IMR-90 (cell line): ENCODE measurements at regions not wholly inside any gene's neighbourhood (a gene's known extent, or its start where the extent isn't known, plus 50 kb on each side); places are given as distances from the start of the nearest gene placed in this dataset.

Experiments used
- ATAC-seq: fragments of 200-7000 bp; cut with Tn5 transposase; 2 replicates; pipeline ENCODE4 v1.9.1; 2020; ENCODE audit warnings: low read depth, mild to moderate bottlenecking, moderate library complexity
- BruUV-seq: library from RNA; stranded (reverse); fragments of 400-500 nt; replicated peaks from 2 replicates; lab custom pipeline; 2021; lab: Mats Ljungman, UMichigan
- CTCF ChIA-PET: fragments of 300-600 bp; formaldehyde crosslinking; extraction: SDS; loops from one replicate; lab custom pipeline; 2021; ENCODE audit warnings: antibody characterized with exemption; lab: Yijun Ruan, JAX
- POLR2A ChIA-PET: fragments of 300-600 bp; sonication (Branson Sonifier 250); formaldehyde crosslinking; loops from one replicate; lab custom pipeline; 2022; ENCODE audit warnings: antibody characterized with exemption; ENCODE audit not compliant: unreplicated experiment; lab: Charles Lee
- DNase-seq: peaks from one replicate; pipeline ENCODE4 v3.0.0; 2013
- H2AFZ ChIP-seq: replicated peaks from 2 replicates; pipeline ENCODE3; 2013; ENCODE audit warnings: low read length, mild to moderate bottlenecking; ENCODE audit not compliant: poor library complexity
- H2AK5ac ChIP-seq: 2 replicates; pipeline ENCODE4 v1.6.1; 2013; ENCODE audit warnings: low read depth, low read length, inconsistent platforms
- H2AK9ac ChIP-seq: replicated peaks from 2 replicates; pipeline ENCODE3; 2013; ENCODE audit warnings: mild to moderate bottlenecking, low read depth, low read length, moderate library complexity; ENCODE audit not compliant: poor library complexity
- H2BK120ac ChIP-seq: 2 replicates; pipeline ENCODE4 v1.6.1; 2013; ENCODE audit warnings: low read depth, low read length, inconsistent platforms
- H2BK15ac ChIP-seq: 3 replicates; pipeline ENCODE4 v1.6.1; 2013; ENCODE audit warnings: low read depth, low read length, inconsistent platforms
- H2BK20ac ChIP-seq: 2 replicates; pipeline ENCODE4 v1.6.1; 2013; ENCODE audit warnings: low read depth, mild to moderate bottlenecking, inconsistent platforms, low read length, moderate library complexity
- H2BK5ac ChIP-seq: 2 replicates; pipeline ENCODE4 v1.6.1; 2013; ENCODE audit warnings: mild to moderate bottlenecking, low read depth, low read length, inconsistent platforms; ENCODE audit not compliant: poor library complexity, severe bottlenecking
- H3K14ac ChIP-seq: replicated peaks from 2 replicates; pipeline ENCODE4 v1.6.1; 2013; ENCODE audit warnings: low read depth, low read length, inconsistent platforms
- H3K18ac ChIP-seq: 2 replicates; pipeline ENCODE4 v1.6.1; 2013; ENCODE audit warnings: low read depth, low read length, control low read depth
- H3K23ac ChIP-seq: 2 replicates; pipeline ENCODE4 v1.6.1; 2013; ENCODE audit warnings: low read depth, low read length, inconsistent platforms
- H3K27ac ChIP-seq: 2 replicates; pipeline ENCODE4 v1.5.1; 2013; ENCODE audit warnings: mild to moderate bottlenecking, control low read depth, low read length; ENCODE audit not compliant: insufficient read depth
- H3K27me3 ChIP-seq: 2 replicates; pipeline ENCODE4 v1.6.1; 2013; ENCODE audit warnings: low read length; ENCODE audit not compliant: control insufficient read depth, insufficient read depth
- H3K36me3 ChIP-seq: 2 replicates; pipeline ENCODE4 v1.6.1; 2013; ENCODE audit warnings: low read length, mixed read lengths; ENCODE audit not compliant: control insufficient read depth, insufficient read depth
- H3K4ac ChIP-seq: 2 replicates; pipeline ENCODE4 v1.6.1; 2013; ENCODE audit warnings: low read depth, low read length, inconsistent platforms
- H3K4me1 ChIP-seq: 2 replicates; pipeline ENCODE4 v1.6.1; 2013; ENCODE audit warnings: low read length, mixed read lengths; ENCODE audit not compliant: control insufficient read depth, insufficient read depth
- H3K4me2 ChIP-seq: 2 replicates; pipeline ENCODE4 v1.6.1; 2013; ENCODE audit warnings: low read depth, mild to moderate bottlenecking, control low read depth, low read length, moderate library complexity
- H3K4me3 ChIP-seq: 2 replicates; pipeline ENCODE4 v1.5.1; 2013; ENCODE audit warnings: low read depth, mild to moderate bottlenecking, control low read depth, low read length, moderate library complexity; ENCODE audit not compliant: insufficient read depth
- H3K56ac ChIP-seq: 2 replicates; pipeline ENCODE4 v1.6.1; 2013; ENCODE audit warnings: low read length, inconsistent platforms; ENCODE audit not compliant: insufficient read depth; ENCODE audit errors: extremely low read depth
- H3K79me1 ChIP-seq, 2 experiments: 2 replicates each; pipeline ENCODE4 v1.6.1; 2013; ENCODE audit warnings: low read length in 2 of 2, inconsistent platforms in 1 of 2, low read depth in 1 of 2
- H3K9ac ChIP-seq: 2 replicates; pipeline ENCODE4 v1.6.1; 2013; ENCODE audit warnings: low read depth, low read length, control low read depth
- H3K9me1 ChIP-seq: 2 replicates; pipeline ENCODE4 v1.6.1; 2013; ENCODE audit warnings: low read length, inconsistent platforms; ENCODE audit not compliant: insufficient read depth
- H3K9me3 ChIP-seq: 2 replicates; pipeline ENCODE4 v1.6.1; 2013; ENCODE audit warnings: low read length; ENCODE audit not compliant: control insufficient read depth, insufficient read depth
- H4K20me1 ChIP-seq: 2 replicates; pipeline ENCODE4 v1.6.1; 2013; ENCODE audit warnings: low read length, inconsistent platforms; ENCODE audit not compliant: insufficient read depth
- H4K5ac ChIP-seq: 2 replicates; pipeline ENCODE4 v1.6.1; 2013; ENCODE audit warnings: mild to moderate bottlenecking, low read depth, low read length, control low read depth
- H4K8ac ChIP-seq, 2 experiments: 2 replicates each; pipeline ENCODE4 v1.6.1; 2013; ENCODE audit warnings: low read depth in 2 of 2, low read length in 2 of 2, control low read depth in 1 of 2, inconsistent platforms in 1 of 2
- H4K91ac ChIP-seq: 2 replicates; pipeline ENCODE4 v1.6.1; 2013; ENCODE audit warnings: low read depth, low read length, inconsistent platforms; ENCODE audit not compliant: insufficient read depth
- BHLHE40 ChIP-seq: fragments of 150-350 bp; IDR thresholded peaks from 2 replicates; pipeline ENCODE4 v1.6.1; 2016; ENCODE audit warnings: mild to moderate bottlenecking, low read depth, low read length
- MXI1 ChIP-seq: IDR thresholded peaks from 2 replicates; pipeline ENCODE4 v1.6.1; 2012; ENCODE audit warnings: low read depth, mild to moderate bottlenecking, low read length, moderate library complexity, borderline replicate concordance
- NFE2L2 ChIP-seq: fragments of 150-350 bp; IDR thresholded peaks from 2 replicates; pipeline ENCODE4 v1.6.1; 2016; ENCODE audit warnings: low read depth, mild to moderate bottlenecking, low read length
- USF2 ChIP-seq: fragments of 150-350 bp; IDR thresholded peaks from 2 replicates; pipeline ENCODE4 v1.6.1; 2017; ENCODE audit warnings: mild to moderate bottlenecking, antibody characterized with exemption, low read length, low read depth
- whole genome bisulfite sequencing, 2 experiments: methylation state at CpG; one replicate each; pipeline versions ENCODE4 v1.1.5 to v1.1.7; 2013; ENCODE audit warnings: missing lambda C conversion rate in 2 of 2; ENCODE audit not compliant: insufficient read length in 1 of 2; ENCODE audit errors: extremely low coverage in 2 of 2; 5-methylcytosine and 5-hydroxymethylcytosine counted together
- dilution Hi-C: fragments of 300-500 bp; cut with HindIII; formaldehyde crosslinking; loops from one replicate; pipeline ENCODE4 v1.14.3; 2018; ENCODE audit warnings: low sequenced_read_pairs; ENCODE audit not compliant: unreplicated experiment
- in situ Hi-C: fragments of 300-500 bp; cut with MboI; formaldehyde crosslinking; loops from 3 replicates; pipeline ENCODE4 v1.14.3; 2019; ENCODE audit warnings: low sequenced_read_pairs, inconsistent platforms, mixed read lengths
- intact Hi-C: fragments of 100-400 bp; cut with micrococcal nuclease; formaldehyde crosslinking; loops from 2 replicates; pipeline ENCODE4 v1.10.0; 2022

GRCh38 chr4:14646831-14647230, 355.4 kb upstream of the CPEB2 start:
- Histone ChIP-seq H3K9ac (no peak overlapping the region), H4K8ac (no peak overlapping the region), H3K4me3 (no peak overlapping the region), H4K5ac (no peak overlapping the region), H3K18ac (no peak overlapping the region), H3K27me3 (no peaks in the 10 kb centered on the region), H3K4me2 (no peak overlapping the region), H2AK5ac (no peak overlapping the region), H3K56ac (no peak overlapping the region), H4K20me1 (no peaks in the 10 kb centered on the region), H3K79me1 (no peaks in the 10 kb centered on the region), H3K36me3 (no peaks in the 10 kb centered on the region), H3K9me1 (no peaks in the 10 kb centered on the region), H3K14ac (no peak overlapping the region), H2BK20ac (no peak overlapping the region), H3K23ac (no peak overlapping the region), H2BK15ac (no peak overlapping the region), H2AFZ (no peak overlapping the region), H4K91ac (no peak overlapping the region), H3K27ac (no peak overlapping the region), H3K4me1 (no peaks in the 10 kb centered on the region), H3K4ac (no peak overlapping the region), H2BK5ac (no peak overlapping the region), H2AK9ac (no peak overlapping the region), H3K9me3 (no peaks in the 10 kb centered on the region), H2BK120ac (no peak overlapping the region)
- intact Hi-C loops (no loop called here), in situ Hi-C loops (no loop called here), dilution Hi-C loops (no loop called here)
- ATAC-seq, result no peak
- BruUV-seq, result no TSS peak
- TF ChIP-seq BHLHE40 (no peak), NFE2L2 (no peak), MXI1 (no peak), USF2 (no peak)
- ChIA-PET POLR2A (no interaction called here), CTCF (no interaction called here)
- DNase-seq, result no peak
- WGBS, 2 experiments, result no CpG with 5 or more reads among the region's 1 CpG
